Superior temporal gyrus (tissue), 1 donor: ENCODE measurements at regions not wholly inside any gene's neighbourhood (a gene's known extent, or its start where the extent isn't known, plus 50 kb on each side); places are given as distances from the start of the nearest gene placed in this dataset.
"Not testable (repeated sequence)": the region's sequence is repeated elsewhere in the genome, so short reads cannot be mapped to it uniquely, and the experiment has no call there.

Source experiments
- DNase-seq: peaks from one replicate; pipeline ENCODE4 v3.0.0-alpha.2; 2016; ENCODE audit errors: extremely low spot score

DNA sequence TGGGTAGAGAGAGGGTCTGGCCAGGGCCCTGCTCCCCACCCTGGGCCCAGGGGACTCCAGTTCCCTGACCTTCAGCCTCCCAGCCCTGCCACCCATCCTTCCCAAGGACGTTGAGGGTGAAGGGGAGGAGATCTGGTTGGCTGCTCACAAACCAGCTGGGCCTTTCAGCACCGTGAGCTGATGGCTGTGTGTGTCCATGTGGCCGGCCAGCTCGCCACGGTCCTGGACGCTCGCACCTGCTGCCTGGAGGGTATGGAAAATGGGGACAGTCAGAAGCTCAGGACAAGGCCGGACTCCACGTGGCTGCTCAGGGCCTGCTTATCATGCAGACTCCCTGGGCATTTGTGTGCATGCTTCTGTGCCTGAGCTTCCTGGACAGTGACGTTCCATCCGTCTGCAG is 110.3 kb downstream of the NPIPB11 start:
- not testable (repeated sequence) for DNase-seq

- DNase-seq: not testable (repeated sequence)
Measured at GRCh38 chr16:29294951-29295795, 111.3 kb downstream of the NPIPB11 start.

- DNase-seq: not testable (repeated sequence)
Measured at GRCh38 chr16:29294400-29294933, 112.0 kb downstream of the NPIPB11 start.

GRCh38 chr16:29293545-29293944 is 113.0 kb downstream of the NPIPB11 start:
- DNase-seq: not testable (repeated sequence)

GRCh38 chr16:29292952-29293471 is 113.5 kb downstream of the NPIPB11 start:
- DNase-seq: not testable (repeated sequence)

- not testable (repeated sequence) for DNase-seq
Measured at GRCh38 chr16:29291329-29292271, 114.9 kb downstream of the NPIPB11 start.

DNA sequence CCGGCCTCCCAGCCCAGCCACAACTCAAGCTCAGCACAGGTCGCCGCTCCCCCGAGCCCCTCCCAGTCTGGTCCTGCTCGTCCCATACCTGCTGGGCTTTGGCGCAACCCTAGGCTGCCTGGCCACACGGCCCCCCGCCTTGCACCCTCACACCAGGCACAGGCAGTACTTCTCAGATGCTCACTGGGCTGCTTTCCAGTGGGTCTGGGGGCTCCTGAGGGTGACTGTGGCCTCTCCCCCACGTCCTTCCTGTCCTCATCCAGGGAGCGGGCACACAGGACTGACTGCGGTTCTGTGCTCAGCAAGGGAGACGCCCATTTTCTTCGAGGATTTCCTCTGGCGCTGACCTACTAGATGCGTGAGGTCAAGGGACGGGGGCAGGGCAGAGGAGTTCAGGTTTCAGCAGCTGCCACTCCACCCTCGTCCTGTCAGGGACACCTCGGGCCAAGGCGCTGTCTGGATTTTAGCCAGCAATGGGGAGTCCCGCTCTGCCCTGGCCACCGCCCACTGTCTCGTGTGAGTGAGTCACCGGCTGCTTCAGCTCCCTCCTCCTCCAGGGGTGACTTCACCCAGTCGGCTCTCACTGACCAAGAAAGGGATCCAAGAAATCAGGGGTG is 115.8 kb downstream of the NPIPB11 start:
- DNase-seq: no peak

DNA sequence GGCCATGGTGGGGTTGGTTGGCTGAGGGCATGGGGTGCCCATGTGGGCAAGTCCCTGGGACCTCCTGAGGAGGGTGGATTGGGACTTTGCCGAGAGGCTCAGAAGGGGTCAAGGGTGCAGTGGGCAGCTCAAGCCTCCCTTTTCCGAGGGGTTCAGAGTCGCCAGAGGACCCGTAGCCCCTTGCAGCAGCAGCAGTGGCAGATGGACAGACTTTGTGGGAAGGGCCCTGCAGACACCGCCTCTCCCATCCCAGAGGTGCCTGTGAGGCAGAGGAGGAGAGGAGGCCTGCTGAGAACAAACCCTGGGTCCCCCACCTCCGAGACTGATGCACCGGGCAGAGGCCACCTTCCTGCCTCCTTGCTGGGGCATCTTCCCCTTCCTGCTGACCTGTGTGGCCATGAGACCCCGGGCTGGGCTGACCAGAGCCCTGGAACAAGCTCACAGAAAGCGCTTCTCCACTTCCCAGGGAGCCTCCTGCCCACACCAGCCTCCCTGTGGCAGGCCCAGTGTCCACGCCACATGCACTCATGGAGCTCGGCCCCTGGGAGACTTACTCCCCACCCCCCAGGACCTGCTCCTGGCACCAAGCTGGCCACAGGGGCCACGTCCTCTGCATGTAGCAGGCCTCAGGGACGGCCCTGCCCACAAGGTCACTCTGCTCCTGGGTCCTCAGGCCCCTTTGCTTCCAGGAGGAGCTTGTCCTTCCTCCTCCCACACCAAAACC is 116.8 kb downstream of the NPIPB11 start:
- DNase-seq: not testable (repeated sequence)

GRCh38 chr16:29288711-29289474 is 117.6 kb downstream of the NPIPB11 start:
- DNase-seq: not testable (repeated sequence)

DNA sequence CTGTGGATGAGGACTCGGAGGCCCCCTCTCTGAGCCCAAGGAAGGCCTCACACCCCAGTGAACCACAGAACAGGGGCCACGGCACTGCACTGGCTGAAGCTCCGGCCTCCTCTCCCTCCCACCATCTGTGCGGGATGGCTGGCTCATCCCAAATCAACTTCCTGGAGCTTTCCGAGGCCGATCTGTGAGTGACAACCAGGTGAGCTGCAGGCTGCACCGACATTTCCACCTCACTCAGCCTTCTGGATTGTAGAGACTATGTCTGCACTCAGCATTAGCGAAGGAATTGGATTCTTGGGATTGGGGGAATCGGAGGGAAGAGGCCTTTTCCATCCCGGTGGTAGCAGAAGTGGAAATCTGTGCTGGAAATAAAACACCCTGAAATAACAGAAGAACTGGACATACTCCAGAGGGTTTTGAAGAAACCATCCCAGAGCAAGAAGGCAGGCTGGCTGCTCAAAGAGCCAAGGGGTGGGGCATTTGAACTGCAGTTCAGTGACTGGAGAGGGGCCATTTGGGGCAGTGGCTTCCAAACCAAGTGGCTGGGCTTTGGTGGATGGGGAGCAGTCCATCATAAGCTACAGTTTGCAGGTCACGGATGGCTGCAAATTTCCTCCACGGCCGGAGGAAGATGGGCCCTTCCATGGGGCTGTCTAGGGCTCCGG is 118.5 kb downstream of the NPIPB11 start:
- not testable (repeated sequence) for DNase-seq

DNA sequence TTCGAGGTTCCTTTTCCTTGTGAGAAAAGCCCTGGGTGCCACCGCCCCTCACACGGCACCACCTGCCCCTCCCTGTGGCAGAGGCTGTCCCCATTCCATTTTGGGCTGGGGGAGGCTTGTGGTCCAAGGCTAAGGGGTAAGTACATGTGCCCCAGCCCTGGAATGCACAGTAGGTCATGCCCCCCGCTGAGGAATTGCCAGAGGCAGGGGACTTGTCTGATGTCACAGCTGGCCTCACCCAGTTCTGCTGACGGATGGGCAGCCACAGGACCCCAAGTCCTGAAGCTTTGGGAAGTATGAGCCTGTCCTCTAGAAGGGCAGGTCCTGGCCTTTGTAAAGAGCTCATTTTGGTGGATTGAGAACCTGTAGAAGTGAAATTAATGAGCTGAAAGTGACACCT is 119.3 kb downstream of the NPIPB11 start:
- not testable (repeated sequence) for DNase-seq

DNA sequence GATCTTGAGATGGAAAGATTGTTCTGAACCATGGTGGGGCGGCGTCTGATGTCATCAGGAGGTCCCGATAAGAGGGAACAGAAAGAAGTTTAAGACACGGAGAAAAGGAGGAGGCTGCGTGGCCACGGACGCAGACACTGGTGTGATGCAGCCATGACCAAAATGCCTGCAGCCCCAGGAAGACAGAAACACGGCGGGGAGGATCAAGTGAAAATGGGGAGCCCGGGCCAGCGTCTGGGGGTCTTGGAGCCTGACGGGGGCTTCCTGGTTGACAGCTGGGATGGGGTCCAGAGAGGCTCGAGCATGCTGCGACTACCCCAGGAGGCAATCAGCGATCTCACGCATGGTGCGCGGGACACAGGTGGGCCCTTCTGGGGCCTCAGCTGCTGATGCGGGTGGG is 119.7 kb downstream of the NPIPB11 start:
- not testable (repeated sequence) for DNase-seq

- DNase-seq: not testable (repeated sequence)
Measured at GRCh38 chr16:29286161-29286560, 120.3 kb downstream of the NPIPB11 start.

GRCh38 chr16:29285151-29285885 is 121.2 kb downstream of the NPIPB11 start:
- not testable (repeated sequence) for DNase-seq

DNA sequence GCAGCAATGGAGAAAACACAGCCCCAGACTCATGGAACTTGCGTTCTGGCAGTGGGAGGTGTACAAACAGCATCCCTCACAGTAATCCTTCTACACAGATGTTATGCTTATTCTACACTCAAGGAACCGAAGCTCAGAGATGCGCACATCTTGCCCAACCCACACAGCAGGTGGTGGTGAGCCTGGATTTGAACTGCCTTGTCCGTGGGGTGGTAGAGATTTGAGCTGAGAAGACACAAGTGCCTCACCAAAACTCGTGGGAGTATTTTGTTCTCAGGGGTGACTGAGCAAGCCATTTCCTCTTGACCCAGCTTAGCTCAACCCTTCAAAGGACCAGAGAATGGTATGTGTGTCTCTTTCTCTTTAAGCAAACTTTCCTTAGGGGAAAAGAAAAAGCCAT is 121.8 kb downstream of the NPIPB11 start:
- not testable (repeated sequence) for DNase-seq

- DNase-seq: not testable (repeated sequence)
Measured at GRCh38 chr16:29284159-29284558, 122.4 kb downstream of the NPIPB11 start.

GRCh38 chr16:29278097-29278871 is 128.2 kb downstream of the NPIPB11 start:
- not testable (repeated sequence) for DNase-seq

GRCh38 chr16:29276446-29276845 is 130.1 kb downstream of the NPIPB11 start:
- DNase-seq: not testable (repeated sequence)
